HTR-8/SVneo (cell line): ENCODE measurements at regions not wholly inside any gene's neighbourhood (a gene's known extent, or its start where the extent isn't known, plus 50 kb on each side); places are given as distances from the start of the nearest gene placed in this dataset.

Experiments
- DNase-seq: peaks from one replicate; pipeline ENCODE4 v3.0.0; 2011; ENCODE audit warnings: low spot score, mixed read lengths; ENCODE audit not compliant: insufficient read length
- FAIRE-seq: peaks from 2 replicates; lab custom pipeline; 2011; peaks lifted over from hg19 to GRCh38; lab: Jason Lieb, UNC

DNA sequence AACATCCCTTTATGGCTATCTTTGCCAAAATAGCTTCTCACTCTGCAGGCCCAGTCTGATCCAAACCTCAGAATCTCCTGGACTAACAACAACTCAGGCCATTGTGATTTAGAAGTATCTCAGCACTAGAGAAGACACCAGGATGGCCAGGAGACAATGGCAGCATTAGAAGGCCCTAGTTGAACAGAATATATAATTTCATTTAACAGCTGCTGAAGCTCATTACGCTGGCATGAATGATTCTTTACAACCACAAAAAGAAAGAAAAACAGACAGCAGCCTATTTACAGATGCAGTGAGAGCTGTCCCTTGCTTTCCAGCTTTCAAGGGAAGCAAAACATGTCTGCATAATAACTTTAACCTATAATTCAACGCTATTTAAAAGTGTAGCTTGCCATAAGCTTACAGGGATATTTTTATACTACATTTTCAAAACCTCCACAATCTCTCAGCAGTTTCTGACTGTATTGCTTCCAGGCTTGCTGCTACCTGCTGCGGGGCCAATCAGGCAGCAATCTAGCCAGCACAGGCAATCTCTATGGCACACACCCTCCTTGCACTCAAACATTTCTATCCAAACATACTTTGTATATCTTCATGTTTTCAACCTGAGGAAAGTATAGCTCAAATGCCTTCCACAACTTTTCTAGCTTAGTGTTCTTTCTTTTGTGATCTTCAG is 107.3 kb downstream of the OGFRL1 start:
- no peak for FAIRE-seq
- DNase-seq = no peak

DNA sequence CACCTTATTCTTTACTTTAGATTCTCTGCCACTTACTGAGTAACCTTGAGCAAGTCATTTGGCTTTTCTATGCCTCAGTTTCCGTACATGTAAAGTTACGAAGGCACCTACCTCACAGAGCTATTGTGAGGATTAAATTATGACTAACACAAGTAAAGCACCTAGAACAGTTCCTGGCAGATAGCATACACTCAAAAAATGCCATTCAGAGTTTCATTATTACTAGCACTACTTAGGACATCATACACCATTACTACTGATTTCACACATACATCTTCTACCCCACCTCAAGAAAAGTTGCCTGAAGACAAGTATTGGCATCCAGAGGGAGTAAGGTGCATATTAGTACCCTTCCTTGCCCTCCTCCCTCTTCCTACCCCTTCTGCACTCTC is 107.8 kb downstream of the OGFRL1 start:
- FAIRE-seq (no peak), DNase-seq (no peak)

DNA sequence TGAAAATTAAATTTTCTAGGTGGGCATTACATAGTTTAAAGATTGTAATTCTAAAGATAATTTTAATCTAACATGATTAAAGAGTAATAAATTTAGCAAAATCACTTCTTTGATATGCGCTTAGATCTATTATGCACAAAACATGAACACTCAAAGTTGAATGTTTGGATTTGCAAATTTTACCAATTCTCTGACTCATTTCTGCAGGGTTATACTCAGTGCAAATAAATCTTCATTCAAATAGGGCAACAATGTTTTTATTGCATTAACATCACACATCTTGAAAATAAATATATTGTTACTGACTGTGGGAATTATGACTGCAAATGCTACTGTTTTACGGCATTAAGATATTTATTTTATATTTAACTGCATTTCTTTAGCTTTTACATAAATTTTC is 110.7 kb downstream of the OGFRL1 start:
- no peak for FAIRE-seq
- no peak for DNase-seq

DNA sequence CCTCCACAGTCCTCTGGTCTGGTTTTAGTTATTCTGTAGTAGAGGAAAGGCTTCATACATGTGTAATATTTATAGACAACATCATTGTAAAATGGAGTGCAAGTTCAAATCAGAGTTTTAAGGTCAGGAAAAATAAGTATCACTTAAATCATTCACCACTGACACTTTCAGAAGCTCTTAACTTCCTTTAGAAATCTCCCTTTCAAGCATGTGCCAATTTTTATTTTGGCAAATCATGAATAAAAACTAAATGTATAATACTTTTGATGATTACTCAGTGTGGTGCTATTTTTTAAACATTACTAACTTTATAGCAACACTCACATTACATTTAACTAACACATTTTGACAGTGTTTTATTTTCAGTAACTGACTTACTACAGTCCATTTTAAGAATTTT is 112.2 kb downstream of the OGFRL1 start:
- DNase-seq (no peak), FAIRE-seq (no peak)

DNA sequence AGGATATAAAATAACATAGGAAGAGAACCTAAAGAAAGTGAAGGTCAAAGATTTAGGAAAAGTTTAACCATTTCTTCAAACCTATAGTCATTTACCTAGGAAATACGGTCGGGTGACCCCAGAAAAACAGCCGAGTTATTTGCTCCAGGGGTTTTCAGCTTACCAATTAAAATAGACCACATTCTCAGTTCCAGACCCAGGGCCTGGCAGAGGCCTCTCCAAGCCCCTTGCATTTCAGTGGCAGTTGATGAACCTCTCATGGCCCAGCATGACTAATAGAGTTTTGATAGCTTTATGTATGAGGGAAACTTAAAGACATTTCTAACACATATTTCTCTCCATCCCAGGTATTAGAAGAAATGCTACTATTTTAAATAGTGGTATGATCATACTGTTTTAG is 113.5 kb downstream of the OGFRL1 start:
- DNase-seq (no peak), FAIRE-seq (no peak)

DNA sequence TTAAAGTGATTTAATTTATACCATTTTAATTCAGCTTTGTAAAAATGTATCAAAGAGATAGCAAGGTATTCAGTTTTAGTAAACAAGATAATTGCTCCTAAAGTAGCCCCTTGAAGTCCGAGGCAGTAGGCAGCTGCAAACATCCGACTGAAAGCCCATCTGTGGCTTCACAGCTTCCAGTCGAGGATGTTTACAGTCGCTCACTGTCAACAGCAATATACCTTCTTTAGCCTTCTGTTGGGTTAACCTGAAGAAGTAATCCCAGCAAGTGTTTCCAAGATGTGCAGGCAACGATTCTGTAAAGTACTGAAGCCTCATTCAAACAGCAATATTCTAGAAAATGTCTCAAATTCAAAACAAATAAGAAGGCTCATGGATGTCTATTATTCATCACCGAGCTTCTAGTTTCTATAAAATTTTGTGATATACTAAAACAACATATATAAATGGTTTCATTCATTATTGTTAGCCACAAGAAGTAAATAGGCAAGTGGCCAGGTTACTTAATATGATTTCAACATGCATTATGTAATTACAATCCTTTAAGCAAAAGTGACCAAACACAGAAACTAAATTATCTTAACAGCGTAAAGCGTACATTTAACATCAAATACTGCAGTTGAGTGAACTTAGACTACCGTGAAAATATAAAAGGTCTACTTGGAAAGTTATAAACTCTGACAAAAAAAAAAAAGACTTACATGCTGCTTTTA is 115.0 kb downstream of the OGFRL1 start:
- DNase-seq (no peak), FAIRE-seq (no peak)

DNA sequence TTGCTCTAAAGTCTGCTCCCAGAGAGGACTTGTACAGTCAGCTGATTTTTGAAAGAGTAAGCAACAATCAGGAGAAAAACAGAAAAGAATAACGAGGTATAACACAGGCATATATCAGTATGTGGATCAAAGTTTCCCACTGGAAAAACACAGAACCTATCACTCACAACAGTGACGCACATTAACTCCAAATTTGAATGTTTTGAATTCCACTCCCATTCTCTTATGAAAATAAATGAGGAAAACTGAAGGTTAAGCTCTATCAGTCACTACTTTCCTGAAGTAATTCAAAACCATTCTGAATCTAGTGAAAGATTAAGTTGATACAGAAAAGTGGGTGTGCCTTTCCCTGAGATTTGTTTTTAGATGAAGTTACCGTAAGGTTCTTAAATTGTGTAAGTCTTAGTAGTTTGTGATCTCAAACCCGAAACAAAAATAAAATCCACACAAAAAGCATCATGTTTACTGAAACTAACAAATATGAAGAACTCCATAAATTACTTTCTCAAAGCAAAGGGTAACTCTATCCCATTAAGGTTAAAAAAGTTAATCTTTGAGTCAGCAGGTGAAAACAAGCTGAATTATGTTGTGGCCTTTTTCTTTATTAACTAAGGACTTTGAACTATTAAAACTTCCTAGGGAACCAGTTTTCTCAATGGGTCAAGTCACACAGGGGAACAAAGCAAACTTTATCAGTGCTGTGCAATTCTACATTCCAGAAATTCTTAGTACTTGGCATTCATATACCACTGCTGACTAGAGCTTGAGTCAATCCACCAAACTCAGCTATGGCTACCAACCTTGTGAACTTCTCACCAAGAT is 115.7 kb downstream of the OGFRL1 start:
- FAIRE-seq = peak; percentile 51

DNA sequence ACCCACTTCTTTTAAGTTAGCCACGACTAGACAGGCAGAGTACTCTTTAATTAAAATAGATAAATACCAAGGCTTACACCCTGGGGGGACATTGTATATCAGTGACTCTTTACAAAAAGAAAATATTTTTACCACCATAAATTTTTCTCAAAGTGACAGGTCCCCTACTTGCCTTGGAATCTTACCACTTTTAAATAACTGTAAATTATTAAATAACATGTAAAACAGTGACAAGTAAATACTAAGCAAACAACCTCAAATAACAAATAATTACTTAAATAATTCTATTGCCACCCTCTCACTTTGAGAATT is 116.3 kb downstream of the OGFRL1 start:
- no peak for DNase-seq
- no peak for FAIRE-seq

More for the DNA sequence above, 115.7 kb downstream of the OGFRL1 start:
- DNase-seq = no peak

DNA sequence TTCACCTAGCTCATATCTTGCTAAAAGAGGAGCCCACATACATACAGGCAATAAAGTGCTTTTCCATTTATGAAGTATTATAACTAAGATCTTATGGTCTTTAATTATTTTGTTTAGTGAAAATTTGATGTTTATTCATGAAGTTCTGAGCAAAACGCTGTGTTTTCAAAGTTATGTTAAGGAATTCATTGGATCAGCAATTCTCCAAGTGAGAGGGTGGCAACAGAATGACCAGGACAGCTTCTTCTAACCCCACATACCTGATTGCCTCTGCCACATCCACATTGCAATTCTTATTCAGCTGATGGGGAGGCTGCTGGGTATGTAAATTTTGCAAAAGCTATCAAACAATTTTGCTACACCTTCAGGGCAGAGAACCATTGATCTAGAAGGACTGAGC is 116.8 kb downstream of the OGFRL1 start:
- DNase-seq = no peak
- peak; percentile 49 for FAIRE-seq

DNA sequence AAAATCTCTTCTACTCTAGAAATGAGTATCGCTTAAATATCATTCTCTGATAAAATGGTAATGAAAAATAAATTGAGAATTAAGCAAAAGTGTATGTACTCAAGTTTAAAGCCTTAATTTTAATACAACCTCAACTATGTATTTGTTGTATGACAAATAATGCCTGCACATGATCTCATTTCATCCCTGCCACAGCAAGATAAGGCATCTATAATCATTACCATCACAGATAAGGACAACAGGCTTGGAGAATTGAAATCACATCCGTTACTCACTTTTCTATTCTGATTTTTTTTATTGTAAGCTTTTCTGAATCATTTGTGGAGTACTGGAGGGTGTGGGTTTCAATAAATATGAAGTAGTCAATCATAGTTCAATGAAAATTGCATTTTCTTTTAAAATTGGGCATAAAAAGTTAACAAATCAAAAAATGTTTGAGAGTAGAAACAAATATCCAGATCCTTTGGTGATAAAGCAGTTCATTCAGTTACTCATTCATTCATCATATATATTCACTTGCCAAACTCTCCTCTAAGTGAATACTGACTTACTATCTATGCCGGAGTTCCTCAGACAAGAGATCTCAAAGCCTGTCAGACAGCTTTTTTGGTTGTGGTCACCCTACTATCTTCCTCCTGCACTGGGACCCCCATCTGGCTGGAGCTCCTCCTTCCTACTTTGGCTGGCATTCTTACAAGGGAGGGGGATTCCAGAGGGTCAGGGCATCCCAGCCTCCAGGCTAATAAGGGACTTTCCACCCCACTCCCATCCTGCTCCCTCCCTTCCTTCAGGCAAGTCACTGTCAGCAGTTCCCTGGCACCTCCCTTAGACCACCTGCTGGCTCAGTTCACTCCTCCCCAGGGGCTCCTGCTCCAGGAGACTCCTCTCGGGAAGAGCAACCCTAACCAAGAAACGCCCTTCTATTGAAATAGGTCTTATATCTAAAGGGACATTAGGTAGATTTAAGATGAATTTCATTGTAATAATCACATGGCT is 118.6 kb downstream of the OGFRL1 start:
- FAIRE-seq = no peak

DNA sequence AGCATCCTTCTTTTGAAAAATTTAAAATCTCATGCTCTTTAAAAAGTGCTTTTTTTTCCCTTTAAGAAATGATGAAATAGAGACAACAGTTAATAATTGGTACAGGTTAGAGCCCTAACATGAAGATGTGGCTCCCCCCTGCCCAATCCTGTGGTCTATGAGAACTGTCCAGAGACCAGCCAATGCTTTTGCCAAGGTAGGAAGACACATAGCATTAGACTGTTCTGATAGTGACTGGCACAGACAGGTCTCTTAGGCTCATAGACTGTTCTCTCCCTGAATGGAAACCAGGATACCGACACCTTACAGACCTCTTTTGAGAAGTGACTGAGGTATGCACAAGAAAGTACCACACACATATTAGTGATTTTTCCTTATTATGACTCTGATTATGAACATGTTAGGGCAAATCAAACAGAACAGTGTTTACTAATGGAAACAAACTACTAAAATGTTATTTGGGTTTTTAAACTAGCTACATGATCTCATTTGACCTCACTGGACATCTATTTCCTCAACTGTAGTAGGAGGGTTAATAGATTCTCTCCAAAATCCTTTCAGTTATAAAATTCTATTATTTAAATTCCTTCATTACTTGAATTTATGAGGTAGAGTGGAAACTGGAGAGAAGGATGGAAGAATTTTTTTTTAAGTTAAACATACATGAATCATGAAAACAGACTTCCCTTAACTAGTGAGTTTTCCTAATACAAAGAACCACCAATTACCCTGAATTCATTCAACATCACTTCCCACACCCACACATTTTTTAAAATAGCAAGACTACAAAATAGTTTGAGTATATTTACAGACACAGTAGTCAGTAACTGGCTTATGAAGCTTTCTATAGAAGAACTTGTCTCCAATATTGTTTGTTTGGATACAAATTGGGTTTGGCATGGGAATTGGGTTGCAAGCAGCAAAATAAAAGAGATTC is 120.4 kb downstream of the OGFRL1 start:
- FAIRE-seq (no peak), DNase-seq (no peak)

More for the DNA sequence above, 118.6 kb downstream of the OGFRL1 start:
- DNase-seq = no peak

DNA sequence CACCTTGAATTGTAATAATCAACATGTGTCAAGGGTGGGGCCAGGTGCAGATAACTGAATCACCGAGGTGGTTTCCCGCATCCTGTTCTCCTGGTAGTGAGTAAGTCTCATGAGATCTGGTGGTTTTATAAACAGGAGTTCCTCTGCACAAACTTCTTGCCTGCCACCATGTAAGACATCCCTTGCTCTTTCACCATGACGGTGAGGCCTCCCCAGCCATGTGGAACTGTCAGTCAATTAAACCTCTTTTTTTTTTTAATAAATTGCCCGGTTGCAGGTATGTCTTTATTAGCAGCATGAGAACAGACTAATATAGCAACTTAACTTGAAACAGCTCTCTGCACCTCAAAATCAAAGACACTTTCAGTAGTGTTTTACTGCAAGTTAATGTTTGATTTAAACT is 121.6 kb downstream of the OGFRL1 start:
- FAIRE-seq (no peak), DNase-seq (no peak)

DNA sequence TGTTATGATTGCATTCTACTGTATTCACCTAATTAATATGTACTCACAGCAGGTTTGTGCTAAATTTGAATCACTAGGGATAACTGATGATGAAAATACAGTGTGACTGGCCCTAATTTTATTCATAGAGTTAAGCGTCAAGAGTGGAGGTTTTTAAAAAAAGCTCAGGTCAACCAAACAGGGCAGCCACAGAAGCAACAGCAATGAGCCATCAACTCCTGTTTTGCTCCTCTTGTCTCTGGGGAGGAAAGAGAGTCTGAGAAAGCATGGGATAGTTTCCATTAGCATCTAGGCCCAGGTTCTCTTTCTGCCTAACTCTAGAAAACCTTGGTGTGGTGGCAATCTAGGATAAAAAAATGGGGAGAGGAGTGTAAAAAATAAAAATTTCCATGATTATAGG is 122.1 kb downstream of the OGFRL1 start:
- FAIRE-seq (peak; percentile 13), DNase-seq (no peak)

DNA sequence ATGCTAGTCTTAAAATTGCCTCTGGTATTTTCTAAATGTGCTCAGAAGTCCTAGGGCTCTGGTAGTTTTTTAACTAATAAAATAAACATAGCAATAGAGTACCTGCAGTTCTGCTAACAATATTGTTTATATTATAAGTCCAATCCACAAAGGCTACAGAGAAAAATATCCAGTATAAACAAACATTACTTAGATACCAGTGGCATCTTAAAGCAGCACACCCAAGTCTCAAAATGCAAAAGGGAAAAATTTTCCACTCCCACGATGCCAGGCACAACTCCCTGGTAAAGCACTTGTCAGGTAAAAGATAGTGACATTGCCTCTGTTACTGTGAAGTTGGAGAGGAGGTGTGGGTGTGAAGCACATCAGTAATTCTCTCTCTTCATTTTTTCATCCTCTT is 123.3 kb downstream of the OGFRL1 start:
- FAIRE-seq (no peak), DNase-seq (no peak)

DNA sequence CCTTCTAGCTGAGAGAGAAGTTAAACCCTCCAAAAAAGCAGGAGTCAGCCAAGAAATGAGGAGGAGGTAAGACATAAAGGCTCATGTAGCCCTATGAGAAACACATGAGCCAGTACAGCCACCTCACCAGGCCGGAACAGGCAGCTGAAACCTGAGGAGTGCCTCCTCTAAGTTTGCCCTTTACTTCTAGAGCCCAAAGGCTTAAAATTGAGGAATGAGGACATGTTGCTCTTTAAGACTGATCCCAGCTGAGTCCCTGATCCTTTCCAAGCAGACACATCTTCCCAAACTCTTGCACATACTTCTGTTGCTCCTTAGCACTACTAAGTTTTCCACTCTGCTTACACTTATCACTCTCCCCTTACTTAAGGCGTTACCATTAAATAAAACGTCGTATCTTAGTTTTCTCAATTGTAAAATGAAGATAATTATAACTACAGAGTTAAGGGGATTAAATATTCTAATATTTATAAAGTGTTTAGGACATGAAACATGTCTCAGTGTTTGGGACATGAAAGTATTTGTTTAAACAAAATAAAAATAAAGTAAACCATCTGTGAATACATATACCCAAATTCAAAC is 124.0 kb downstream of the OGFRL1 start:
- no peak for FAIRE-seq
- no peak for DNase-seq

DNA sequence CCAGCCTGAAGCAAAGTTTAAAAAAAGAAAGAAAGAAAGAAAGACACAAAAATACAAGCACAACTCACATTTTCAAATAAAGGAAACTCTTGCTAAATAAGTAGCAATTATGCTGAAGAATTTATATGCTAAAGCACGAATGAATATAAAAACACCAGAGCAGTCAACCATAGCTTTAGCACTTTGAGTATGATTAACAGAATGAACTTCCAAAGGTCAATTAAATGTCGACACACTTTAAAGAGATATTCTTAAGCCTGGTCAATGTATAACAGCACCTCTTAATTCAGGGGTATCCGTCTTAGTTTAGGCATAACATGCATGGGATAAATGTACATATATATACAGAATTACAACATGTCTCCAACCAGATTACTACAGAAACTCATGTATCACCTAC is 125.9 kb downstream of the OGFRL1 start:
- DNase-seq (no peak), FAIRE-seq (no peak)

DNA sequence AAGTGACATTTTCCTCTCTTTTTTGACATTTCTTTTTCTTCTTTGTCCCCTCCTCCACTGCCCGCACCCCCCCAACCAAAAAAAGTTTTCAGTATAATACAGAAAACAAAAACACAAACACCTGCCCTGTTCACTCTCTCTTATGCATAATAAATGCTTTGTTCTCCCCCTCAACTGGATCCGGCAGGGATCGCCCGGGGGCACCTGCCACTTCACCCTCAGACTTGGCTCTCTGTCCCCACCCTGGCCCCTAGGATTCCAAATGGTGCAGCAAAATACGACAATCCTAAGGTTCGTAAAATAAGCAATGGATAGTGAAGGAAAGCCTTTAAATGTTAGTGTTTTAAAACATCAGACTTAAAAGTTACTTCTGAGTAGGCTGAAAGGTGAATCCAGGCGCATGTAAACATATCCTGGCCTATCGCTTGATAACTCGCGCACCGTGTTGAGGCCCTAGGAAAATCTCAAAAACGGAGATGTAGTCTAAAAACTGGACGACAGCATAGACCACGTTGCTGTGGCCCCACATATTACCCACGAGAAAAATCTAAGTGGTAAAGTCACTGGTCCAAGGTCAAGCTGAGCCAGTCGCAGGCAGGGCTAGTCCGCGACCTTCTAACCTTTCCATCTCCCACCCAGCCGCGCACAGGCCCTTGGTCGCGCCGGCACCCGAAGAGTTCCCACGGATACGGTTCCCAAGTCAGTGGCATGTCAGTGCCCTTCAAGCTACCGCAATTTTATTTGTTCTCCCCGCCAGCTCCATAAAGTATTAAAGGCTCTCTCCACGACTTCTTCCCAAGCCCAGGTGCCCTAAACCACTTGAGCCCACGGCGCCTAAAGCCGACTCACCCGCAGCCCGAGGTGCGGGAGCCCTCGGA is 130.8 kb downstream of the OGFRL1 start:
- FAIRE-seq = no peak
- no peak for DNase-seq
